ENCODE measurements at regions not wholly inside any gene's neighbourhood (a gene's known extent, or its start where the extent isn't known, plus 50 kb on each side); places are given as distances from the start of the nearest gene placed in this dataset.

GRCh38 chr17:13996276-13996675 is 73.0 kb upstream of the COX10 start:
- no peak for TF ChIP-seq Cebpa-rat (IDR thresholded peaks at IDR 0.05)
- Histone ChIP-seq H3K4me2 (no peak overlapping the region), H3K4me1 (0 out of 20 replicates have a peak, but pooled peaks cover 0 to 5% (median 0%) of the 10 kb centered on the region in 10 experiments), H3K9ac (no peak overlapping the region), H3K4me3 (no peak overlapping the region), H4K20me1 (no peaks in the 10 kb centered on the region), H3K36me3 (peaks cover 0 to 13% (median 5%) of the 10 kb centered on the region in 11 experiments; a peak in 8 of 22 replicates), H3K9me3 (replicated peaks in 1 of 11) (peaks cover 0 to 10% (median 6%) of the 10 kb centered on the region in 11 experiments; a peak in 9 of 22 replicates), H3K27me3 (no peaks in the 10 kb centered on the region), H3K27ac (no peak overlapping the region)

GRCh38 chr17:13996748-13997147 is 72.6 kb upstream of the COX10 start:
- Histone ChIP-seq H3K4me1 (0 out of 20 replicates have a peak, but pooled peaks cover 0 to 3% (median 0%) of the 10 kb centered on the region in 10 experiments), H4K20me1 (no peaks in the 10 kb centered on the region), H3K4me2 (no peak overlapping the region), H3K36me3 (peaks cover 0 to 18% (median 7%) of the 10 kb centered on the region in 11 experiments; a peak in 12 of 22 replicates), H3K9me3 (replicated peaks in 1 of 11) (peaks cover 0 to 13% (median 6%) of the 10 kb centered on the region in 11 experiments; a peak in 10 of 22 replicates), H3K27ac (no peak overlapping the region), H3K4me3 (no peak overlapping the region), H3K9ac (no peak overlapping the region), H3K27me3 (no peaks in the 10 kb centered on the region)
- no peak for TF ChIP-seq Cebpa-rat (IDR thresholded peaks at IDR 0.05)

DNA sequence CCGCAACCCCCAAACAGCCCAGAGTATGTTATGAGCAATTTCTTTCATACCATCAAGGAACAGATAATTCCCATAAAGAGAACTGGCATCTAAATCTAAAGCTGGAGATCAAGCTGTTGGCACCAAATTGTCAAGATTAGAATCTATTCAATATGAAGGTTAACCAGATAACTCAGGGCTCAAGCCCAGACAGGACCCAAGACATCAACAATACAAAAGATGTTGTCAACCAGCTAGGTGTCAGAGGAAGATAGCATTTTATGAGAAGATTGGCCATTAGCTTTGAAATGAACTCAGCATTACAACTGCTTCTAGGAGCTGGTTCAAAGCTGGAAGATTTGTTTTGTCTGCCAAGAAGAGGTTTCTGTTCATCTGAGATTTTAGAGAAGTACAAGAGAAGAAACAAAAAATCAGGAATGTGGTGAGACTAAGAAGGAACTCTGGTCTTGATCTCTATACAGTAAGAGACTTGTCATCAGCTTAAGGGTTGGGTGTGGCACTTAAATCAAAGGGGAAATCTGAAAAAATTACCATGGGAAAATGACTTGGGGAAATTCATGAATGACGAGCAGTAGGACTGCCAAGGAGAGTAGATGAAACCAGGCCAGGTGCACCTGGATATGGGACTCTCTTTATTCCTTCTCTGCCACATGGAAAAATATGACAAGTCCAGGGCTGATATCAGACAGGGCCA is 64.2 kb upstream of the COX10 start:
- H3K27me3 ChIP-seq = no peaks in the 10 kb centered on the region
- peaks cover 0 to 22% (median 0%) of the 10 kb centered on the region in 10 experiments; a peak in 5 of 20 replicates for H3K4me1 ChIP-seq
- H4K20me1 ChIP-seq = no peaks in the 10 kb centered on the region
- H3K9ac ChIP-seq = no peak overlapping the region
- peaks cover 0 to 12% (median 6%) of the 10 kb centered on the region in 11 experiments; a peak in 10 of 22 replicates for H3K9me3 ChIP-seq (replicated peaks in 1 of 11)
- peaks cover 0 to 21% (median 7%) of the 10 kb centered on the region in 11 experiments; a peak in 12 of 22 replicates for H3K36me3 ChIP-seq
- peak overlapping the region in 1 of 11 experiments; percentile 21; a peak in 1 of 22 replicates for H3K27ac ChIP-seq
- H3K4me2 ChIP-seq = peak overlapping the region in 3 of 11 experiments; percentile 38 to 66 (median 54); a peak in 6 of 22 replicates
- H3K4me3 ChIP-seq = no peak overlapping the region
- TF ChIP-seq Cebpa-rat (IDR thresholded peaks at IDR 0.05) = no peak

- no peak overlapping the region for H3K27ac ChIP-seq
- no peak for TF ChIP-seq Cebpa-rat (IDR thresholded peaks at IDR 0.05)
- H3K27me3 ChIP-seq = no peaks in the 10 kb centered on the region
- no peak overlapping the region for H3K4me3 ChIP-seq
- H3K9me3 ChIP-seq (replicated peaks in 1 of 11) = peaks cover 0 to 3% (median 0%) of the 10 kb centered on the region in 11 experiments; a peak in 1 of 22 replicates
- peaks cover 0 to 8% (median 3%) of the 10 kb centered on the region in 11 experiments; a peak in 7 of 22 replicates for H3K36me3 ChIP-seq
- no peak overlapping the region for H3K9ac ChIP-seq
- H4K20me1 ChIP-seq = no peaks in the 10 kb centered on the region
- H3K4me1 ChIP-seq = peaks cover 0 to 22% (median 0%) of the 10 kb centered on the region in 10 experiments; a peak in 5 of 20 replicates
- H3K4me2 ChIP-seq = peak overlapping the region in 2 of 11 experiments; percentile 54 to 66; a peak in 2 of 22 replicates
Measured at GRCh38 chr17:14006249-14006942, 62.9 kb upstream of the COX10 start.

GRCh38 chr17:14007951-14008350 is 61.4 kb upstream of the COX10 start:
- TF ChIP-seq Cebpa-rat (IDR thresholded peaks at IDR 0.05) = no peak
- Histone ChIP-seq H3K36me3 (no peaks in the 10 kb centered on the region), H3K9ac (no peak overlapping the region), H3K4me1 (peaks cover 0 to 22% (median 0%) of the 10 kb centered on the region in 10 experiments; a peak in 5 of 20 replicates), H3K4me3 (no peak overlapping the region), H3K27ac (no peak overlapping the region), H4K20me1 (no peaks in the 10 kb centered on the region), H3K27me3 (no peaks in the 10 kb centered on the region), H3K9me3 (replicated peaks in 1 of 11) (no peaks in the 10 kb centered on the region), H3K4me2 (no peak overlapping the region)

DNA sequence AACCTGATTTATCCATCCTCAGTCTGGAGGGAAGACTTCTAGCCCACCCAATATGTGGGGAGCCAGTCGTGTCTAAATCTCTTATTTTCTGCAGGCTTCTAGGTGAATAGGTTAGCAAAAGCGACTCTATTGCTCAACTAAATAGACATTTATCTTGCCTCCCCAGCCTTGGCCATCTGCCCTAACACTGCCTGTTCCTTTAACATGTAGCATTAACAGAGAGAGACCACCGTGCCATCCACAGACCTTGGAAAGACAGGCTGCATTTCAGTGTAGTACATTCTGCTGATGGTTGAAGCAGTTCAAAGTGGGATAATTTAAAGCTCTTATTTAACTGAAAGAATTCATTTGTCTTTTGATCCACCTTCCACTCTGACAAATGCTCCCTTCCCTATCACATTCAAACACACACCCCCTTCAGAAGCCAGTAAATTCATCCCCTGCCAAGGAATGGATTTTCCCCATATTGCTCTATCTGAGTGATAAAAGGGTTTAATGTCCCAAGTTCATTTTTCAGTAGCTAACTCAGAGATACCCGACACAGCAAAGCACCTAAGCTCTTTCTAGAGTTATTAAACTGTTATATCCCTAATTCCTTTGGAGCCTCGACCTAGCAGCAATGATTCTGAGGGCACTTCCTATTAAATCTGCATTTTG is 58.1 kb upstream of the COX10 start:
- H4K20me1 ChIP-seq = no peaks in the 10 kb centered on the region; a peak in 1 of 22 replicates
- H3K4me1 ChIP-seq = peaks cover 0 to 4% (median 0%) of the 10 kb centered on the region in 10 experiments; a peak in 4 of 20 replicates
- TF ChIP-seq Cebpa-rat (IDR thresholded peaks at IDR 0.05) = no peak
- H3K27me3 ChIP-seq = no peaks in the 10 kb centered on the region
- no peak overlapping the region for H3K9ac ChIP-seq
- H3K4me3 ChIP-seq = no peak overlapping the region
- H3K36me3 ChIP-seq = no peaks in the 10 kb centered on the region
- H3K4me2 ChIP-seq = no peak overlapping the region
- no peak overlapping the region for H3K27ac ChIP-seq
- no peaks in the 10 kb centered on the region for H3K9me3 ChIP-seq (replicated peaks in 1 of 11)

- H3K27ac ChIP-seq = no peak overlapping the region
- H3K4me3 ChIP-seq = no peak overlapping the region
- no peaks in the 10 kb centered on the region for H3K9me3 ChIP-seq (replicated peaks in 1 of 11)
- no peak for TF ChIP-seq Cebpa-rat (IDR thresholded peaks at IDR 0.05)
- no peaks in the 10 kb centered on the region for H3K36me3 ChIP-seq
- H4K20me1 ChIP-seq = no peaks in the 10 kb centered on the region; a peak in 1 of 22 replicates
- no peaks in the 10 kb centered on the region for H3K27me3 ChIP-seq
- H3K9ac ChIP-seq = no peak overlapping the region
- H3K4me2 ChIP-seq = no peak overlapping the region
- H3K4me1 ChIP-seq = no peaks in the 10 kb centered on the region; a peak in 1 of 20 replicates
Measured at GRCh38 chr17:14011740-14012405, 57.4 kb upstream of the COX10 start.

- Histone ChIP-seq H3K27me3 (no peaks in the 10 kb centered on the region), H4K20me1 (no peaks in the 10 kb centered on the region; a peak in 1 of 22 replicates), H3K4me3 (no peak overlapping the region), H3K27ac (no peak overlapping the region), H3K4me1 (peaks cover 0 to 9% (median 2%) of the 10 kb centered on the region in 10 experiments; a peak in 8 of 20 replicates), H3K4me2 (no peak overlapping the region), H3K9ac (no peak overlapping the region), H3K36me3 (no peaks in the 10 kb centered on the region), H3K9me3 (replicated peaks in 1 of 11) (no peaks in the 10 kb centered on the region)
- no peak for TF ChIP-seq Cebpa-rat (IDR thresholded peaks at IDR 0.05)
Measured at GRCh38 chr17:14014657-14015056, 54.6 kb upstream of the COX10 start.
